ENCODE measurements at regions not wholly inside any gene's neighbourhood (a gene's known extent, or its start where the extent isn't known, plus 50 kb on each side); places are given as distances from the start of the nearest gene placed in this dataset.
A peak's percentile ranks its signal among the peaks of the same experiment; 100 is the strongest.

DNA sequence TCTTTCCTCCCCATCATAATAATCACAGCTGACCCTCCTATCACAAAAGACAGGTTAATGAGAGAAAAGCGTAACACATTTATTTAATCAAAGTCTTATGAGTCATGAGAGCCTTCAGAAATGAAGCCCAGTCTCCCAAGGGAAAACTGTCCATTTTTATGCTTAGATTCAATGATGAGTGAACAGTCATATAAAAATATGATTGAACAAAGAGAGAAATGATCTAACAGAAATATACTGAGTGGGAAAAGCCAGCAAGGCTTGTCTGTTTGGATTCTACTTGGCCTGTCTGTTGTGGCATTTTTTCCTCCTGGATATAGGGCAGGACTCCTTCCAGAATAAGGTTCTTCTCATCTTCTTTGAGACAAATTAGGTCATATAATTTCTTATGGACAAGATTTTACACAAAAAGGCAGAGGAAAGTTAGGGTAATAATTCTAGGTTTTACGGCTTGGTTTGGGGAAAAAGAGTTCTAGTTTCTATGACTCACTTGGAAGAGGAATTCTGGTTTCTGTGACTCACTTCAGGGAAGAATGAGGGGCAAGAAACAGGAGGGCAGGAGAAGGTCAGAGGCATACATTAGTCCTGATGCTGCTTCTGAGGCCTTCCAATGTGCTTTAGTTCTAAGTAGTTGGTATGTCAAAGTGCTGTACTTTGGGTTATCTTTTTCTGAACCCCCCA lies 534.2 kb downstream of the ZIC1 start:
- DNase-seq, result no peak

DNA sequence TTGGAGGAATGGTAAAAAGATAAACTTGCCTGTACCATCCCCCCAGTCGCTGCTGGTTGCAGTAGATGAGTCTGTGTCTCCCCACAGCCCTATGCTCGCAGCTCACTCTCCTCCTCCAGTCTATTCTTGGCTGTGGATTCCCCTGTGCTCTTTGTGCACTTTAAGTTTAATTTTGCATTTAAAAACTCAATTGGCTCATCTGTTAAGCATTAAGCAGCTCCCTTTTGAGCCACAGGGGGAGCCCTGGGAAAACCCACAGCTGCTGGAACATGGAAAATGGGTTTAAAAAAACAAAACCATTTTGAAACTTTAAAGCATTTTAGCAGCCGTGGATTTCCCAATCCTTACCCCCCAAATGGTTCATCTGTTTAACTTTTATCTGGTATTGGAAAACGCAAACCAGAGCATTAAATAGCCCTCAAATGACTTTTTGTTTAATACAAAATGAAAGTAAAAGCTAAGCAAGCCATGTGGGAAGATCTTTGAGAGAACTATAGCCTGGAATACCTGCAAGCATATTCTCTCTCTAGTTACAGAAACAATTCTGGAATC lies 536.9 kb downstream of the ZIC1 start:
- DNase-seq, result peak; percentile 11

DNA sequence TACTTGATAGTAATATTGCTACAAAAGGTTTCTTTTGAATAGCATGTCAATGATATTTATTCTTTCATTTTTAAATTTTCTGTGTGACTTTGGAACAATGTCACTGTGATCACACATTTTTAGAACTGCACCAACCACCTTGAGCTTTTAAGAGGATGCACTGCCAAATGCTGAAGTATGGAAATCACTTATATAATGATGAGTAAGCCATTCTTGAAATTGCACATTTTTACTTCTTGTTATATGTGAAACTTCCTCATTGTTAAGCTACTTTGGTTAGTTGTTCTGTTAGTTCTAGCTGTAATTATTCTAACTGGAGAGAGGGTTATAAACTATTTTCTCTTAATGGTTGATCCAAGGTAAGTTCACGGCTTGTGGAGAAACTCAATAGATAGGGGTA lies 547.5 kb downstream of the ZIC1 start:
- no peak for DNase-seq

DNA sequence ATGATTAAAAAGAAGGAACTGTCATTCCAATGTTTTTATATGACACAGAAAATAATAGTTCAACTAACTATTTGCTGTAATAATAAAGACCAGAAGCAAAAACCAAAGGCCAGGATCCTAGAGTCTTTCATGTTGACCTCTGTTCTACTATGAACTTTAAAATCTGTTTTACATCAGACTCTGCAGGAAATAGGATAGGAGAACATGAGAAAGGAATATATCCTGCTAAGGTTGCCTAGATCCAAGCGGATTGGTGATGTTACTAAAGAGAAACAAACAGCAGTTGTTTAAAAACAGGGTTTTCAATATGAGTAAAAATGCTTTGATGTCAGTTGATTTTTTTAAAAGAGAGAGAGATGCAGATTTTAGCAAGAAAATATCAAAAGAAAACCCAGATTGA lies 549.6 kb downstream of the ZIC1 start:
- DNase-seq, result no peak

DNA sequence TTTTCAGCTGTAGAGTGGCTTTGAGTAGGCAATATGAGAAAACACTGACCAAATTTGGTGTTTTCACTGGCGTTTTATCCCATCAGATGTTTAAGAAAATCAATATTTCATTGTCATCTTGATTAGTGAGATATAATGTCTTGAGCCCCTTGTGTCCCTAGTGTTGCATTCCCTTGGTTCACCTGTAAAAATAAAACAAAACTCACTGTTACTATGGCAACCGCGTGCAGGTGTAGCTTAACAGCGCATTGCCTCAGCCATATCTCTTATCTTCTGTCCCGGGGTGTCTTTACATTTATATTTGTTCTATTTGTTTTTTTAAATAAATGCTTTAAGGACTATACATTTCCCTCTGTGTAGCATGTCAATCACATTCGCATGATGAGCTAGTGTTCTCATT lies 551.6 kb downstream of the ZIC1 start:
- no peak for DNase-seq

DNA sequence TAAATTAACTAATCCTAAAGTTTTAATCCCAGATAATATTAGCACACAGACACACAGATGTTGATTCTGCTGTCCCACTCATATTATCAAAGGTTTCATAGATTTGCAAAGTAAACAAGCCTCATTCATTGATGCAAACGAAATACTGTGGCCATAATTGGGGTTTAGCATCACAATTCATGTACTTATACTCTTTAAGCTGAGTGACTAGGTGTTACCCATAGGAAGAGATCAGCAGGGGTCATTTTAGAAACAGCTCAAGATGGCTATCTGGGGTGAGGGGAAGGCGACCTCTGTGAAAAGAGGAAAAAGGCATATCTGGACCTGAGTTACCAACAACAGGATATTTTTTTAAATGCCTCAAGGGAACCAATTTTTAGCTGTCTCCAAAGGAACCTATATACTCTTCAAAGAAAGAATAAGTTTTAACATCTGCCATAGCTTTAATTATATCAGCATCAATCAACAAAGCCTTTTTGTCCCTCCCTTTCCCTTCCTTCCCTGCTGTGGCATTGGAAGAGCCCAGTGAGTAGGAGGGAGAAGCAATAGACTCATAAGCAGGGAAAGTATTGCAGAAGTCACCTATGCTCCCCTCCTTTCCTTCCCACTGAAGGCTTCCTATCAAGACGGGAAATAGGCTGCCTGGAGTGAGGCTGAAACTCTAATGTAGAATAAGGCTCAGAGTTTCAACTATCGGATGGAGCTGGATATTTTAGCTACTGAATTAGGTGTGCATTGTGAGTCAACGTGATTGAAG lies 553.4 kb downstream of the ZIC1 start:
- DNase-seq, result no peak

DNA sequence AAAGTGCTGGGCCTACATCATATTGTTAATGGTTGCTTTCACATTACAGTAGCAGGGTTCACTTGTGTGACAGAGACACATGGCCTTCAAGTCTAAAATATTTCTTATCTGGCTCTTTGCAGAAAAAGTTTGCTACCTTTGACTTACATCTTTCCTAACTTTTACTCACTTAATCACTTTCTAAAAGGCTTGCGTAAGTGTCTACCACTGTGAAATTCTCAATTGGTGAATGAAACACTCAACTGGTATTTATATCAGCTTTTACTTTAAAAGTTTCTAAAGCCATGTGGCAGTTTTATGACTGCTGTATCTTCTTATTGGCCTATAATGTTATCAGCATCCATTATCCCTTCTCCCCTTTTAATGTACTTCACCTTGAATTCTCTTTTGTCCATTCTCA lies 554.5 kb downstream of the ZIC1 start:
- no peak for DNase-seq

DNA sequence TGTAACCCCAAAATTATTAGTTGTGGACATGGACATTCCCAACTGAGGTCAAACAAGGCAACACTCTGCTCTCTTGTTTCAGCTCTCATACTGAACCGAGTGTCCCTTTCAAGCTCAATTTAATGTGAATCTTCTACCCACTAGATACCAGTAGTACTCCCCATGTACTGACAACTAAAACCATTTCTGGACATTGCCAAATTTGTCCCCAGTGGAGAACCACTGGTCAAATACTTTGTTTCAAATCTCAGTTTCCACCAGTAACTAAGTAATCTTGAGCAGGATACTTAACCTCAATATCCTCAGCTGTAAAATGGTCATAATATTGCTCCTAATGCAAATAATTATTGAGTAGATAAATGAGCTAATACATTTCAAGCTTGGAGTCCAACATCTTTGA lies 566.0 kb downstream of the ZIC1 start:
- DNase-seq, result no peak

DNA sequence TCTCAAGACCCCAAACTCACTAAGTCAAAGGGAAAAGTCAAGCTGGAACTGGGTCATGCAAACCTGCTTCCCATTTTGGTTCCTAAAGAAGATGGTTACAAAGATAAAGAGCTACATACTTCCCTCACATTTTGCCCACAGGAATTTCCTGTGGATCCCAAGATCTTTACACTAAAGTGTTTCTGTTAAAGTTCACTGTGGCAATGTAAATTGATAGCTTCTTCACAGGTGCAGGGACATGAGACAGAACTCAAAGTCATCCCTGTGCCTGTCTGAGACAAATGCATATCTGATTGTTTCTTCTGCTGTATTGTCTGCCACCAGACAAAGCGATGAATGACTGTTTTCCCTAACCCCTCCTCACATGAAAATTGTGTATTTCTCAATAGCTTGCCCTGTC lies 567.8 kb downstream of the ZIC1 start:
- DNase-seq, result no peak

DNA sequence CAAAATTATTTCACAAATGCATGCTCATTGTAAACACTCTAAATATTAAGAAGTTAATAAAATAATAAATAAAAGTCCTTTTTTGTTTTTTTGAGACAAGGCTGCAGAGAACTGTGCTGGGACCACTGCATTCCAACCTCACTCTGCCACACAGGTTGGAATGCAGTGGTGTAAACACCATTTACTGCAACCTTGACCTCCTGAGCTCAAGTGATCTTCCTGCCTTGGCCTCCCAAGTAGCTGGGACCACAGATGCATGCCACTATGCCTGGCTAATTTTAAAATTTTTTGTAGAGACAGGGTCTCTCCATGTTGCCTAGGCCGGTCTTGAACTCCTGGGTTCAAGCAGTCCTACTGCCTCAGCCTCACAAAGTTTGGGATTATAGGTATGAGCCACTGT lies 578.4 kb downstream of the ZIC1 start:
- no peak for DNase-seq

DNA sequence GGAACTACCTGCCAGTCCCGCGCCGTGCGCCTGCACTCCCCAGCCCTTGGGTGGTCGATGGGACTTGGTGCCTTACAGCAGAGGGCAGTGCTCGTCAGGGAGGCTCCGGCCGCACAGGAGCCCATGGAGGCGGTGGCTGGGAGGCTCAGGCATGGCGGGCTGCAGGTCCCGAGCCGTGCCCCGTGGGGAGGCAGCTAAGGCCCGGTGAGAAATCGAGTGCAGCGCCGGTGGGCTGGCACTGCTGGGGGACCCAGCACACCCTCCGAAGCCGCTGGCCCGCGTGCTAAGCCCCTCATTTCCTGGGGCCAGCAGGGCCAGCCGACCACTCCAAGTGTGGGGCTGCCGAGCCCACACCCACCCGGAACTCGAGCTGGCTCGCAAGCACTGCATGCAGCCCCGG lies 580.2 kb downstream of the ZIC1 start:
- DNase-seq, result no peak

DNA sequence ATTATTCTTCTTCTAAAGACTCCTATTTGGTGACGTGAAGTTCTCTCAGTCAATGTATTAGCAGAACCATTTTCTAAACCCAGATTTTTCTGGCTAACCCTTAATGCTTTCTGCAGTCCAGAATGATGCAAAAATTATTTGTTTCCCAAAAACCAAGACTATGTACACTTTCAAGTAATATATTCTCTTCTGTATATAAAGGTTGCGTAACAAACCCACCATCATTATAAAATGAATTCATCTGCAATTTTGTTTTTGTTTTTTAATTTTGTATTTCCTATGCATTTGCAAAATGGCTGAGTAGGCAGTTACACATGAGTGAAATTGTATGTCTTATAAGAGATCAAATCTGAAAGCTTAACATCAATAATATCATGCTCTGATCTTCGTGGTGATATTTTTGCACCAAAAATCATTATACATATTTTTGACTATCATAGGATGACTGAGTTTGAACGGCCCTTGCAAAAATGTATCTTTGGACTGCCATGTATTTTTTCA lies 593.6 kb downstream of the ZIC1 start:
- no peak for DNase-seq

DNA sequence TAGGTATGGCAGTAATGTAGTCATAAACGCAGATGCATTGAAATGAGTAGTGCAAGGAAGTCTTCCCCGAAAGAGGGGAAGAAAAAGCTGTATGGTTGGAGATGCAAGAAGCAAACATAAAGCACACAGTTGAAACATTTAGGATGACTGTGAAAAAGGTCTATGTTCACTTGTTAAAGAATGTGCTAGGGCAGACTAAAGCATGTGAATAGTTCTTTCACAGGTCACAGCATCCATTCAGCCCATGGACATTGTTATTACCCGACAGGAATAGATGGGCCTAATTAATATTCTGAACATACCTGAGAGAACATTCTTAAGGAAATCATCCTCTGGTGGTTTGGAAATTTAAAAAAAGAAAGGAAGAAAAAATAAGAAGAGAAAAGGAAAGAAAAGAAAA lies 595.2 kb downstream of the ZIC1 start:
- DNase-seq, result no peak

DNA sequence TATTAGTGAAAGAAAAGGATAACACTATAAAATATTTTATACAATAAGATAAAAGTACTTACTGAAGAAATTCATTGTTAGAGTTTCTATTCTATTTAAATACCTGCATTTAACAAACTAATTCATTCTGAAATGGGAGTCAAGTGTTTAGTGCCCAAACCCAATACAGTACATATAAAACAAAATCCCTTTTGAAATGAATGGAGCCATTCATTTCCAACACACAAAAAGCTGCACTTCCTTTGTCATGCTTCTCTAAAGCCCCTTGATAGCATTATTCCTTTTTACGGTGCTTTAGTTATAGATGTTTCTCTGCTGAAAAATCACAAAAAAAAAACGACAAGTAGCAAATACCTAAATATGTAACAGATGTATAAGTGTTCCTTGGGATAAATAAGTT lies 596.3 kb downstream of the ZIC1 start:
- no peak for DNase-seq

DNA sequence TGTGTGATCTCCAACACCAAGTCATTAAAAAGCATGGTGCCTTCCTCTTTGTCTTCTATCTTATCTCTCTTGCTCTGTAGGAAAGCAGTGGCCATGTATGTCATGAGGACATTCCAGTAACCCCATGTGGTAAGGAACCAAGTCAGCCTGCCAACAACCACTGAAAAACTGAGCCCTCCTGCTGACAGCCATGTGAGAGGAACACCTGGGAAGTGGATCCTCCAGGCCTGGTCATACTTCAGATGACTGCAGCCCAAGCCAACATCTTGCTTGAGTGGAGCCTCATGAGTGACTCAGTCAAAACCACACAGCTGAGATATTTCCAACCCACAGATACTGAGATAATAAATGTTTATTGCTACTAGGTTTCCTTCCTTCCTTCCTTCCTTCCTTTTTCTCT lies 597.3 kb downstream of the ZIC1 start:
- DNase-seq, result no peak

DNA sequence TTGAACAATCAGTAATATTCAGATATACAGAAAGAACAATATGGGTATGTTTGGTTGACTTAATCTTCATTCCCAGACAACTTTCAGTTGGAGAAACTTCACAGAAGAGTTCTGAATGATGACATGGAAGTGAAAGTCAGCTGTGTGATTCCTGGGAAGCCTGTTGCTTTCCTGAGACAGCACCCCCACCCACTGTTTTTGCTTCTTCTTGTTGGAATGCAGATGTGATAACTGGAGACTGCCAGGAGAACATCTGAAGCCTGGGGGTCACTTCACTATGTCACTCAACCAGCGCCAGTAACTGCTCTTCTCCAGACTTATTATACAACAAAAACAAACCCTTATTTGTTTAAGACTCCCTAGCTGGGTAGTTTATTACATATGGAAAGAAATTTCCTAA lies 599.4 kb downstream of the ZIC1 start:
- no peak for DNase-seq

DNA sequence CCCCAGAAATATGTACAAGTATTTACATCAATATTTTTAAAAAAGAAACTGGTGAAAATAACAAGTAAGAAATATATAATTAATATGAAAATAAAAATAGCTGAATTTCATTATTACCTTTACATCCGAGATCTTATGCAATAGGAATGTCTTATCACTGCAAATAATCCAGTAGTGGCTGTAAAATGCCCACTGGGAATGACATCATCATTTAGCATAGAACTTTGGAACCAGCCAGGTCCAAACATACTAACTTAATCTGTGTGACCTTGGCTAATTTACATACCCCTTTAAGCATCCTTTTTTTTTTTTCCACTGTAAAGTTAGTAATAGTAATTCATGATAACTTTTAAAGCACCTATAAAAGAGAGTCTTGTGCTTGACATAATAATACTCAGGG lies 611.7 kb downstream of the ZIC1 start:
- DNase-seq, result no peak

DNA sequence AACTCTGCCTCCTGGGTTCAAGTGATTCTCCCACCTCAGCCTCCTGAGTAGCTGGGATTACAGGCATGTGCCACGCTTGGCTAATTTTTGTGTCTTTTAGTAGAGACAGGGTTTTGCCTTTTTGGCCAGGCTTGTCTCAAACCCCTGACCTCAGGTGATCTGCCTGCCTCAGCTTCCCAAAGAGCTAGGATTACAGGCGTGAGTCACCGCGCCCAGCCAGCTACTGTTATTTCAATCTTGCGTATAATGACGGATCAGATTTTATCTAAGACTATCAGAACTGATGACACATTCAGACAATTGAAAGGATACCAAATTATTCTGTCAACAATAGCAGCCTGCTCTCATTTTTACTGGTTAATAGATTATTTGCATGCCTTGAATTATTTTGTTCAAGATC lies 612.2 kb downstream of the ZIC1 start:
- DNase-seq, result no peak

DNA sequence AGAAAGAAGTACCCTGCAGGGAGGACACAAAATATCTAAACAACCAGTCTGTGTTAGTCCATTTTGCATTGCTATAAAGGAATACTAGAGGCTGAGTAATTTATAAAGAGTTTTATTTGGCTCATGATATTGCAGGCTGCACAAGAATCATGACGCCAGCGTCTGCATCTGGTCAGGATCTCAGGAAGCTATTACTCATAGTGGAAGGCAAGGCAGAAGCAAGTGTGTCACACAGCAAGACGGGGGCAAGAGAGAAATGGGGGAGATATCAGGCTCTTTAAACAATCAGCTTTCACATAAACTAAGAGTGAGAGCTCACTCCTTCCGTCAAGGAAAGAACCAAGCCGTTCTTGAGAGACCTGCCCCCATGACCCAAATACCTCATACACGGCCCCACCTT lies 614.8 kb downstream of the ZIC1 start:
- DNase-seq, result no peak

DNA sequence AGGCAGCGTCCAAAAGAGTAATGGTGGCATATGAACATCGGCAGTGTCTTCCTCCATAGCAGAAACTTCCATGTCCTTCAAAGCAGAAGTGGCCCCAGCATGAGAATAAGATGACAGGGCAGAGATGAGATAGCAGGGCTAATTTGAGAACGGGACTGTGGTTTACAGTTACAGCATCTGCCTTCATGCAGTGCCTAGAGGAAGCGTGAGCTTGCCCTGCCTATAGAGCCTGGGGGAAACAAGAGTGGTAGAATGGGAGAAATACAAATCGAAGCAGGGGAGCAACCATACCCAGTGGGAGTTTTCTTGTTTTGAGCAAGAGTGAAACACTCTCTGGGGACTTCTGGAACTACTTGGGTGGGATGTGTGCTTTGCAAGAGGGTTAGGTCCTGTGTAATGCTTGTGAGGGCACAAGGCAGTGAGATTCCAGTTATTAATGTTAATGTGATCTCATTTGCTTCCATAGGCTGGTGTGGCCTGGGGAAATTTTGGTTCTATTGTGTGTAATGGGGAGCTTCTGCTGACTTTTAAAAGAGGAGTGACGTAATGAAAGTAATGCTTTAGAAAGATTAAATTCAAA lies 616.9 kb downstream of the ZIC1 start:
- DNase-seq, result no peak

DNA sequence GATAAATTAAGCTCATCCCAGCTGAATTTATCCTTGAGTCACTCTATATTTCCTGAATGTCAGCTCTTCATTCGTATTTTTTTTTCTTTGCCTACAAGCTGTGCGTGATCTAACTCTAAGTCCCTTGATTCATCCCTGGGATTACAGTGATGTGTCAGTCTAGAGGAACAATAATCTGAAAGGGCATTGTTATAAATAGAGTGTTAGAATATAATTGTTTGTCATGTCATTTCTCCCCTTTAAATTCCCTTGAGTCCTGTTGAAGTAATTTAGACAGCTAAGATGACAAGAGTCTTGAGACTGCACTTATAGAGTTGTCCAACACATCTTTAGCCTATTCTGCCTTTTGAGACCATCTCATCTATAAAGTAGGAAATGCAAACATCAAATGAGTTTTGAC lies 621.8 kb downstream of the ZIC1 start:
- no peak for DNase-seq

DNA sequence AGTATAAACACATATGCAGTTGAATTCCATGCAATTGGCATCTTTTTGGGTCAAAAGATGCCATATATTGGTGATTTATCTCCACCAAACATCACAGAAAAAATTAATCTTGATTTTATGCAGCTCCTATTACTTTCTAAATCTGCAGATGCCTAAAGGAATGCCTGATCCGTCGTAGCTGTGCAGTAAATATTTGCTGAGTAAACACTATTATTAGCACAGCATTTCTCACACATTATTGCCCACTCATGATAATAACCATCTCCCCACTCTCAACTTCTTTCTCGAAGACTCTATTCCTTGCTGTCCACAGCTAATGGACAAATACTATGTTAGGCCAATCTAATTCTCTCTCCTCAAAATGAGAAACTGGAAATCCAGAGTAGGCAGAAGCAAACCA lies 625.2 kb downstream of the ZIC1 start:
- DNase-seq, result no peak

DNA sequence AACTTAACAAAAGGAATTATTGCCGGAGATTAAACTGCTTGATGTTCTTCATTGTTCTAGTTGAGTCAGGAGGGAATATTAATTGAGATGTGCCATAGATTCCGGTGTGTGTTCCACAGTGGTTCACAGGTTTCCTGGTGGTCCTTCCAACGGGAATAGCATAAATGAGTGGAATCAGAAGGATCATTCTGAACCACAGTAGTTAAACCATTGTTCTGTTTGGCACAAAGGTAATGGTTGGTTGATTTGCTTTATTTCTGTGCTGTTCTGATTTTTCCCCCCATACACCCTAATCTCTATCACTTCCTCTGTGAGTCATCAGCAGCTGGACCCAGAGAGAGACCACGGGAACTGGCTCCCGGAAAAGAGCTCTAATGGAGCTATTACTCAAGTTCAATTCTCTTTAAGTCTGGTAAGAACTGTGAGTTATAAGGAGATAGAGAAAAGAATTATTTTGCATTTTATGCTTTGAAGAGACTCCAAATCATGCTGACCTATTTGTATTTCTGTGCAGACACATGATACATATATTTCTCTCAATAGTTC lies 627.2 kb downstream of the ZIC1 start:
- no peak for DNase-seq
